Keratinocyte (primary cell): ENCODE measurements at regions not wholly inside any gene's neighbourhood (a gene's known extent, or its start where the extent isn't known, plus 50 kb on each side); places are given as distances from the start of the nearest gene placed in this dataset.

ENCODE experiments used
- DNase-seq: peaks from one replicate; pipeline ENCODE4 v3.0.0-alpha.2; 2011; ENCODE audit warnings: low read depth, missing footprints, low spot score
- FAIRE-seq: peaks from 2 replicates; lab custom pipeline; 2011; peaks lifted over from hg19 to GRCh38; lab: Jason Lieb, UNC
- H2AFZ ChIP-seq: 2 replicates; pipeline ENCODE4 v1.6.0; 2012; ENCODE audit warnings: low read length, control low read depth, inconsistent platforms; ENCODE audit not compliant: control insufficient read depth
- H3K27ac ChIP-seq: 2 replicates; pipeline ENCODE4 v1.5.1; 2011; ENCODE audit warnings: low read length; ENCODE audit not compliant: control insufficient read depth, insufficient read depth
- H3K27me3 ChIP-seq: 3 replicates; pipeline ENCODE4 v1.6.0; 2011; ENCODE audit warnings: low read length; ENCODE audit not compliant: control insufficient read depth, insufficient read depth; ENCODE audit errors: extremely low read depth
- H3K36me3 ChIP-seq, 2 experiments: 2 replicates in 1 of 2; 3 replicates in 1 of 2; pipeline ENCODE4 v1.5.1; 2011; ENCODE audit warnings: low read length in 2 of 2, mild to moderate bottlenecking in 1 of 2; ENCODE audit not compliant: control insufficient read depth in 2 of 2, insufficient read depth in 2 of 2; ENCODE audit errors: extremely low read depth in 1 of 2
- H3K4me1 ChIP-seq: 3 replicates; pipeline ENCODE4 v1.5.1; 2011; ENCODE audit warnings: low read length; ENCODE audit not compliant: control insufficient read depth, insufficient read depth; ENCODE audit errors: extremely low read depth
- H3K4me2 ChIP-seq: 3 replicates; pipeline ENCODE4 v1.6.0; 2011; ENCODE audit warnings: low read depth, low read length; ENCODE audit not compliant: control insufficient read depth, insufficient read depth; ENCODE audit errors: extremely low read depth
- H3K4me3 ChIP-seq, 3 experiments: fragments of 200-600 bp in 1 of 3; sonication (generic) in 1 of 3; 2 replicates in 2 of 3; 3 replicates in 1 of 3; pipeline ENCODE4 v1.5.1; 2011 to 2016; ENCODE audit warnings: low read length in 3 of 3, mild to moderate bottlenecking in 3 of 3, control low read depth in 2 of 3, inconsistent platforms in 1 of 3, low read depth in 1 of 3, mixed read lengths in 1 of 3, mixed run types in 1 of 3, moderate library complexity in 1 of 3; ENCODE audit not compliant: control insufficient read depth in 2 of 3, insufficient read depth in 2 of 3; ENCODE audit errors: extremely low read depth in 1 of 3
- H3K79me2 ChIP-seq: 2 replicates; pipeline ENCODE4 v1.6.0; 2012; ENCODE audit warnings: low read length; ENCODE audit not compliant: control insufficient read depth, insufficient read depth
- H3K9ac ChIP-seq: 3 replicates; pipeline ENCODE4 v1.6.0; 2011; ENCODE audit warnings: low read length; ENCODE audit not compliant: control insufficient read depth, insufficient read depth; ENCODE audit errors: extremely low read depth
- H3K9me1 ChIP-seq: 3 replicates; pipeline ENCODE4 v1.6.0; 2011; ENCODE audit warnings: low read length; ENCODE audit not compliant: control insufficient read depth, insufficient read depth; ENCODE audit errors: extremely low read depth
- H3K9me3 ChIP-seq: 2 replicates; pipeline ENCODE4 v1.5.1; 2012; ENCODE audit warnings: low read depth, low read length; ENCODE audit not compliant: control insufficient read depth
- H4K20me1 ChIP-seq: 3 replicates; pipeline ENCODE4 v1.6.0; 2011; ENCODE audit warnings: low read length; ENCODE audit not compliant: control insufficient read depth, insufficient read depth; ENCODE audit errors: extremely low read depth
- CTCF ChIP-seq, 3 experiments: IDR thresholded peaks in 1 of 3; conservative IDR thresholded peaks in 1 of 3; optimal IDR thresholded peaks in 1 of 3; 2 replicates in 2 of 3; 3 replicates in 1 of 3; pipeline versions ENCODE3 to v1.5.1; 2011; ENCODE audit warnings: low read length in 3 of 3, mild to moderate bottlenecking in 3 of 3, moderate library complexity in 2 of 3, control low read depth in 1 of 3, inconsistent platforms in 1 of 3; ENCODE audit not compliant: insufficient read depth in 2 of 3; ENCODE audit errors: extremely low read depth in 1 of 3
- EZH2 ChIP-seq: IDR thresholded peaks from one replicate; pipeline ENCODE4 v1.6.1; 2012; ENCODE audit warnings: inconsistent platforms, mild to moderate bottlenecking, low read length, moderate library complexity
- dilution Hi-C: fragments of 300-500 bp; cut with MboI; formaldehyde crosslinking; loops from one replicate; pipeline ENCODE4 v1.7.0; 2020; ENCODE audit warnings: low sequenced_read_pairs; ENCODE audit not compliant: extremely low pct_ligation_motif_present

DNA sequence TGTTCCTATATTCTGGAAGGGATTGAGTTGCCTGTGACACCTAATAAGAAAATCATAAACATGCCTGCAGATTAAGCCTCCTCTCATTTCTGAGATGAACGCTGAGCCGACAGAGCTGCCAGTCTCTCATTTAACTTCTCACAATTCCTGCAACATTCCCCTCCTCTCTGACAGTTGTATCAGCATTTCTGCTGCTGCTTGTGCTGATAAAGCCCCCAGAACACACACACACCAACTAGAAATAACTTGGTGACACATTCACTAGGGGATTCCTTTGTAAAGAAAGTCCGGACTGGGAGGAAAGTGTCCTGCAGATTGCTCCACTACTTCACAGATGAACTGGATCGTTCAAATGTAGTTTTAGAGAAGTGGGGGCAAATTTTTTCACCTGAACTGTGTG is 437.3 kb downstream of the PLA2G4A start:
- dilution Hi-C loops: no loop called here

DNA sequence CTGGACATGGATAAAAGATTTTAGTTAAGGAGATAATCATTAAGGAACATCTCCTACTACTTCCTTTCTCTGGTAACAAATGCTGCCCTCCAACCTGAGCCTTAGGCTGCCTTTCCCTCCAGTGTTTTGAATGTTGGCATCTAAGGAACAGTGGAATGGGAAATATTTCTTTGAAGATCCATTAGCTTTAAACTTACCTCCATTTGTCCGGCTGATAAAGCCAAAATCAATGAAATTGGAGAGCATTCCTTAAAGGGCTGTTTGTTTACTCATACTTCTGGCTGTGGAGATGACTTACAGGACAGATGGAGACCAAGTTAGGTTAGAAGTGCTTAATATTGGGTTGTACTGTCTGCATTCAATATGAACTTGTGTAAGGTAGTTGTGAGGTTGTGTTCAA is 439.1 kb downstream of the PLA2G4A start:
- H4K20me1 ChIP-seq: no peaks in the 10 kb centered on the region
- no peak overlapping the region for H3K9ac ChIP-seq
- DNase-seq (no peak), FAIRE-seq (no peak)
- no peak overlapping the region for H3K4me2 ChIP-seq
- no peaks in the 10 kb centered on the region for H3K79me2 ChIP-seq
- H3K4me1 ChIP-seq: peaks cover 1% of the 10 kb centered on the region
- no peaks in the 10 kb centered on the region for H3K36me3 ChIP-seq
- H3K9me3 ChIP-seq: no peaks in the 10 kb centered on the region
- dilution Hi-C loops: no loop called here
- H3K27ac ChIP-seq: no peak overlapping the region
- no peak for TF ChIP-seq CTCF (optimal IDR thresholded peaks at IDR 0.05 in 1 of 3, IDR thresholded peaks at IDR 0.05 in 1 of 3, conservative IDR thresholded peaks at IDR 0.05 in 1 of 3; ENCODE audit: extremely low read depth in 1 of 3, insufficient read depth in 2 of 3, low read length in 3 of 3)
- TF ChIP-seq EZH2: no peak
- no peaks in the 10 kb centered on the region for H3K9me1 ChIP-seq
- H3K4me3 ChIP-seq: no peak overlapping the region
- no peaks in the 10 kb centered on the region for H3K27me3 ChIP-seq
- no peak overlapping the region for H2AFZ ChIP-seq

More for the DNA sequence above, 437.3 kb downstream of the PLA2G4A start:
- Histone ChIP-seq H3K4me2 (no peak overlapping the region), H3K36me3 (no peaks in the 10 kb centered on the region), H3K4me1 (peaks cover 4% of the 10 kb centered on the region), H3K9me3 (no peaks in the 10 kb centered on the region), H3K9me1 (no peaks in the 10 kb centered on the region), H3K79me2 (no peaks in the 10 kb centered on the region), H3K27ac (no peak overlapping the region), H2AFZ (no peak overlapping the region), H4K20me1 (no peaks in the 10 kb centered on the region), H3K9ac (no peak overlapping the region), H3K4me3 (no peak overlapping the region), H3K27me3 (no peaks in the 10 kb centered on the region)
- DNase-seq: no peak
- FAIRE-seq: no peak
- TF ChIP-seq EZH2: no peak
- TF ChIP-seq CTCF (optimal IDR thresholded peaks at IDR 0.05 in 1 of 3, IDR thresholded peaks at IDR 0.05 in 1 of 3, conservative IDR thresholded peaks at IDR 0.05 in 1 of 3; ENCODE audit: extremely low read depth in 1 of 3, insufficient read depth in 2 of 3, low read length in 3 of 3): no peak
